ENCODE measurements at regions not wholly inside any gene's neighbourhood (a gene's known extent, or its start where the extent isn't known, plus 50 kb on each side); places are given as distances from the start of the nearest gene placed in this dataset.

DNA sequence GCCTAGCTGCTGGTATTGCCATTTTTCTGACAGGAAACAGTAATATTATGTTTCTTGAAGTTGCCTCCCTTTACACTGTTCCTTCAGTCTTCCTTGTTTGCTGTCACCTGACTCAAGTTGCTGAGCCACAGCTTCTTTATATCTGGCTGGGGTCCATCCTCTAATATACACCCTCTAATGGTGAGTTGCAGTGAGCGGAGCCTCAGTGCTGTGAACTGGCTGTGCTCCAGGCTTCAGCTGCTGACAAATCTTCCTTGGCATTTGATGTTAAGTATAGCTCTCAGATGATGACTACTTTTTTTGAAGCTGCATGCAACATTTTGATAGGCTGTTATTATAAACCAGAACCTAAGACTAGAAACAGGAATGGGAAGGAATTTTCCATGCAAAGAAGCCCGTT, 366.7 kb downstream of the NUP35 start:
- TF ChIP-seq SRF (CRISPR knock-in tag; IDR thresholded peaks at IDR 0.05) (no peak), ZNF436 (CRISPR knock-in tag; IDR thresholded peaks at IDR 0.05) (no peak), ZNF282 (CRISPR knock-in tag; IDR thresholded peaks at IDR 0.05) (no peak), SIRT6 (IDR thresholded peaks at IDR 0.05; ENCODE audit: low read depth, low read length) (no peak), MTA2 (IDR thresholded peaks at IDR 0.05; ENCODE audit: low read depth) (no peak), SRSF1 (IDR thresholded peaks at IDR 0.05; ENCODE audit: low read depth, low read length) (no peak), RBBP5 (IDR thresholded peaks at IDR 0.05; ENCODE audit: borderline replicate concordance, insufficient read depth, low read length, poor library complexity, severe bottlenecking) (no peak), POLR2A (conservative IDR thresholded peaks at IDR 0.05) (no peak), RFX5 (IDR thresholded peaks at IDR 0.05; ENCODE audit: low read depth, low read length) (no peak), ZNF384 (IDR thresholded peaks at IDR 0.05; ENCODE audit: low read depth, low read length) (no peak), NR3C1 (CRISPR knock-in tag; IDR thresholded peaks at IDR 0.05) (no peak), SP1 (CRISPR knock-in tag; IDR thresholded peaks at IDR 0.05) (no peak), FOXK1 (CRISPR knock-in tag; IDR thresholded peaks at IDR 0.05; ENCODE audit: borderline replicate concordance) (no peak)
- TF ChIP-seq, protein P1, sequence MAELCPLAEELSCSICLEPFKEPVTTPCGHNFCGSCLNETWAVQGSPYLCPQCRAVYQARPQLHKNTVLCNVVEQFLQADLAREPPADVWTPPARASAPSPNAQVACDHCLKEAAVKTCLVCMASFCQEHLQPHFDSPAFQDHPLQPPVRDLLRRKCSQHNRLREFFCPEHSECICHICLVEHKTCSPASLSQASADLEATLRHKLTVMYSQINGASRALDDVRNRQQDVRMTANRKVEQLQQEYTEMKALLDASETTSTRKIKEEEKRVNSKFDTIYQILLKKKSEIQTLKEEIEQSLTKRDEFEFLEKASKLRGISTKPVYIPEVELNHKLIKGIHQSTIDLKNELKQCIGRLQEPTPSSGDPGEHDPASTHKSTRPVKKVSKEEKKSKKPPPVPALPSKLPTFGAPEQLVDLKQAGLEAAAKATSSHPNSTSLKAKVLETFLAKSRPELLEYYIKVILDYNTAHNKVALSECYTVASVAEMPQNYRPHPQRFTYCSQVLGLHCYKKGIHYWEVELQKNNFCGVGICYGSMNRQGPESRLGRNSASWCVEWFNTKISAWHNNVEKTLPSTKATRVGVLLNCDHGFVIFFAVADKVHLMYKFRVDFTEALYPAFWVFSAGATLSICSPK (IDR thresholded peaks at IDR 0.05; ENCODE audit: borderline replicate concordance) = no peak
